ENCODE measurements at regions not wholly inside any gene's neighbourhood (a gene's known extent, or its start where the extent isn't known, plus 50 kb on each side); places are given as distances from the start of the nearest gene placed in this dataset.

DNA sequence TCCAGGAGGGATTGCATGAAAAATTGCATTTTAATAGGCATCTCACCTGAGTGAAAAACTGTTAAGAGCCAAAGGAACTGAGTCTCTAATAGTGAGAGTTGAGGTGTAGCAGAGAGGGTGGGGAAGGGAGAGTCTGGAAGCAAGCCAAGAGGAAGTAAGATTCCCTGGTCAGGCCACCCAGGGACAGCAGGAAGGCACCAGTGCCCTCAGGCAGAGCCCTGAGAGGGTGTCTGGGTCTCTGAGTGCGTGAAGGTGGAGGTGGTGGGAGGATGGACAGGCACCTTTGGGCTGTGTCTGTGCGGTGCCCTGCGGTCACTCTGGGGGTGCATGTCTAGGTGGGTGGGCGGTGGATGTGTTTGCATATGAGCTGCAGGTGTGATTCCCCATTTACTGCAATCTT, 300.4 kb upstream of the ROPN1 start:
- Histone ChIP-seq H3K27me3 (replicated peaks; ENCODE audit: control insufficient read depth, insufficient read depth, low read length) (no peaks in the 10 kb centered on the region; the same call in 1 of the 2 replicates), H3K4me3 (ENCODE audit: low read depth, low read length) (no peak overlapping the region), H3K36me3 (ENCODE audit: control insufficient read depth, insufficient read depth, low read length) (no peaks in the 10 kb centered on the region), H3K9me3 (no peaks in the 10 kb centered on the region), H3K4me1 (no peaks in the 10 kb centered on the region)
- Mint-ChIP-seq H3K9me3 (ENCODE audit: unreplicated experiment) (no peaks in the 10 kb centered on the region), H3K36me3 (ENCODE audit: insufficient read depth, unreplicated experiment) (no peaks in the 10 kb centered on the region), H3K27ac (ENCODE audit: unreplicated experiment) (no peak overlapping the region), H3K4me1 (ENCODE audit: low read depth, unreplicated experiment) (no peaks in the 10 kb centered on the region), H3K4me3 (ENCODE audit: unreplicated experiment) (no peak overlapping the region), H3K27me3 (ENCODE audit: insufficient read depth, unreplicated experiment) (peaks cover 41% of the 10 kb centered on the region)
- no peak for DNase-seq
- TF ChIP-seq, protein P1, sequence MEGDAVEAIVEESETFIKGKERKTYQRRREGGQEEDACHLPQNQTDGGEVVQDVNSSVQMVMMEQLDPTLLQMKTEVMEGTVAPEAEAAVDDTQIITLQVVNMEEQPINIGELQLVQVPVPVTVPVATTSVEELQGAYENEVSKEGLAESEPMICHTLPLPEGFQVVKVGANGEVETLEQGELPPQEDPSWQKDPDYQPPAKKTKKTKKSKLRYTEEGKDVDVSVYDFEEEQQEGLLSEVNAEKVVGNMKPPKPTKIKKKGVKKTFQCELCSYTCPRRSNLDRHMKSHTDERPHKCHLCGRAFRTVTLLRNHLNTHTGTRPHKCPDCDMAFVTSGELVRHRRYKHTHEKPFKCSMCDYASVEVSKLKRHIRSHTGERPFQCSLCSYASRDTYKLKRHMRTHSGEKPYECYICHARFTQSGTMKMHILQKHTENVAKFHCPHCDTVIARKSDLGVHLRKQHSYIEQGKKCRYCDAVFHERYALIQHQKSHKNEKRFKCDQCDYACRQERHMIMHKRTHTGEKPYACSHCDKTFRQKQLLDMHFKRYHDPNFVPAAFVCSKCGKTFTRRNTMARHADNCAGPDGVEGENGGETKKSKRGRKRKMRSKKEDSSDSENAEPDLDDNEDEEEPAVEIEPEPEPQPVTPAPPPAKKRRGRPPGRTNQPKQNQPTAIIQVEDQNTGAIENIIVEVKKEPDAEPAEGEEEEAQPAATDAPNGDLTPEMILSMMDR (IDR thresholded peaks at IDR 0.05; ENCODE audit: insufficient read depth in 1 of 2, low read depth in 1 of 2, low read length in 1 of 2, severe bottlenecking in 1 of 2, unreplicated experiment in 1 of 2) = no peak
- POLR2A ChIA-PET = no interaction called here
- intact Hi-C loops (cut with micrococcal nuclease; ENCODE audit: unreplicated experiment) = no loop called here
- CTCF ChIA-PET = no interaction called here
- no TSS peak for BruUV-seq (replicated peaks)

DNA sequence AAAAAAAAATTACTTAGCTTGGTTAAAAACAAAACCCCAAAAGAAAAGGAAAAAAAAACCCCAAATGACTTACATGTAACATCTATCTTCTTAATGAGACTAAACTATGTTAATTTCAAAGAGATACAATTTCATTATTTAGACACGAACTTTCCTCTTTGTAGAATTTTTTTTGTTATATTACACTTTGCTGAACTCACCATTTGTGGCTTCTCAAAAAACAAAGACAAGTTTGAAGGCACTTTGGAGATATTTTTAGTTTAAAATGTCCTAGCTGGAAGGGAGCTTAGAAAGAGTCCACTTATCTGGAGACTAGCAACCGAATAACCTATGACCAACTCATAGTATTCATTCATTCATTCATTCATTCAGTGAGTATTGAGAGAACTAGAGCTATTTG, 301.7 kb upstream of the ROPN1 start:
- Histone ChIP-seq H3K9me3 (no peaks in the 10 kb centered on the region), H3K27me3 (replicated peaks; ENCODE audit: control insufficient read depth, insufficient read depth, low read length) (peaks cover 2% of the 10 kb centered on the region), H3K36me3 (ENCODE audit: control insufficient read depth, insufficient read depth, low read length) (no peaks in the 10 kb centered on the region), H3K4me3 (ENCODE audit: low read depth, low read length) (no peak overlapping the region), H3K4me1 (no peaks in the 10 kb centered on the region)
- DNase-seq = no peak
- no peak overlapping the region for H3K4me3 Mint-ChIP-seq (ENCODE audit: unreplicated experiment)
- CTCF ChIA-PET = no interaction called here
- POLR2A ChIA-PET = no interaction called here
- no peaks in the 10 kb centered on the region for H3K9me3 Mint-ChIP-seq (ENCODE audit: unreplicated experiment)
- H3K27me3 Mint-ChIP-seq (ENCODE audit: insufficient read depth, unreplicated experiment) = peaks cover 34% of the 10 kb centered on the region
- TF ChIP-seq, protein P1 (IDR thresholded peaks at IDR 0.05; ENCODE audit: insufficient read depth in 1 of 2, low read depth in 1 of 2, low read length in 1 of 2, severe bottlenecking in 1 of 2, unreplicated experiment in 1 of 2) = no peak
- H3K36me3 Mint-ChIP-seq (ENCODE audit: insufficient read depth, unreplicated experiment) = no peaks in the 10 kb centered on the region
- no TSS peak for BruUV-seq (replicated peaks)
- H3K4me1 Mint-ChIP-seq (ENCODE audit: low read depth, unreplicated experiment) = no peaks in the 10 kb centered on the region
- no peak overlapping the region for H3K27ac Mint-ChIP-seq (ENCODE audit: unreplicated experiment)
- intact Hi-C loops (cut with micrococcal nuclease; ENCODE audit: unreplicated experiment) = no loop called here

DNA sequence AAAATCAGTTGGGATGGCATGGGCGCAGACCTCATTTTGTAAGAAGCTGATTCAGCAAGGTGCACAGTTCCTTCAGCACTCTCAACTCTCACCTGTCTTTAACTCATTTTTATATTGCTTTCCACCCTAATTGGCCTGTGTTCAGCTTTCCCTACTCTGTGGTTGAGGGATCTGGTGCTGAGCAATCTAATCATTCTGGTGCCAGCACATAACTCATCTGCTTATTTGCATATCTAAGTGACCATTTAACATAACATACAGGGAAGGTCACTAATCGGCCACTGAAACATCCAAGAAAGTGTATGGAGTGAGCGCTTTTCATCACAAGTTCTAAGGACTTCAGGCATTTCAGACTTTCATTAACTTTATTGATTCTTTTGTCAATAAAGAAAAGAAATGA, 303.4 kb upstream of the ROPN1 start:
- Histone ChIP-seq H3K4me1 (no peaks in the 10 kb centered on the region), H3K9me3 (no peaks in the 10 kb centered on the region), H3K36me3 (ENCODE audit: control insufficient read depth, insufficient read depth, low read length) (no peaks in the 10 kb centered on the region), H3K4me3 (ENCODE audit: low read depth, low read length) (no peak overlapping the region), H3K27me3 (replicated peaks; ENCODE audit: control insufficient read depth, insufficient read depth, low read length) (peaks cover 2% of the 10 kb centered on the region)
- no peaks in the 10 kb centered on the region for H3K9me3 Mint-ChIP-seq (ENCODE audit: unreplicated experiment)
- no peak for DNase-seq
- H3K4me1 Mint-ChIP-seq (ENCODE audit: low read depth, unreplicated experiment) = no peaks in the 10 kb centered on the region
- POLR2A ChIA-PET = no interaction called here
- intact Hi-C loops (cut with micrococcal nuclease; ENCODE audit: unreplicated experiment) = no loop called here
- H3K4me3 Mint-ChIP-seq (ENCODE audit: unreplicated experiment) = no peak overlapping the region
- peaks cover 29% of the 10 kb centered on the region for H3K27me3 Mint-ChIP-seq (ENCODE audit: insufficient read depth, unreplicated experiment)
- H3K36me3 Mint-ChIP-seq (ENCODE audit: insufficient read depth, unreplicated experiment) = no peaks in the 10 kb centered on the region
- BruUV-seq (replicated peaks) = no TSS peak
- TF ChIP-seq, protein P1 (IDR thresholded peaks at IDR 0.05; ENCODE audit: insufficient read depth in 1 of 2, low read depth in 1 of 2, low read length in 1 of 2, severe bottlenecking in 1 of 2, unreplicated experiment in 1 of 2) = no peak
- CTCF ChIA-PET = no interaction called here
- H3K27ac Mint-ChIP-seq (ENCODE audit: unreplicated experiment) = no peak overlapping the region
